ENCODE measurements at regions not wholly inside any gene's neighbourhood (a gene's known extent, or its start where the extent isn't known, plus 50 kb on each side); places are given as distances from the start of the nearest gene placed in this dataset.

GRCh38 chr4:20598626-20599025, 101.6 kb upstream of the PACRGL start:
- Histone ChIP-seq H3K4me3 (no peak overlapping the region), H3K4me1 (no peaks in the 10 kb centered on the region), H3K36me3 (peaks cover 0 to 4% (median 0%) of the 10 kb centered on the region in 4 donors), H3K27me3 (no peaks in the 10 kb centered on the region), H3K27ac (no peak overlapping the region), H3K9me3 (no peaks in the 10 kb centered on the region)
- no peak for ATAC-seq (ENCODE audit: low FRiP score in 2 of 2)
- WGBS, 2 donors = 83 to 86% methylated on average over 4 of the region's 4 CpGs
- DNase-seq = no peak
- TF ChIP-seq, protein P1, sequence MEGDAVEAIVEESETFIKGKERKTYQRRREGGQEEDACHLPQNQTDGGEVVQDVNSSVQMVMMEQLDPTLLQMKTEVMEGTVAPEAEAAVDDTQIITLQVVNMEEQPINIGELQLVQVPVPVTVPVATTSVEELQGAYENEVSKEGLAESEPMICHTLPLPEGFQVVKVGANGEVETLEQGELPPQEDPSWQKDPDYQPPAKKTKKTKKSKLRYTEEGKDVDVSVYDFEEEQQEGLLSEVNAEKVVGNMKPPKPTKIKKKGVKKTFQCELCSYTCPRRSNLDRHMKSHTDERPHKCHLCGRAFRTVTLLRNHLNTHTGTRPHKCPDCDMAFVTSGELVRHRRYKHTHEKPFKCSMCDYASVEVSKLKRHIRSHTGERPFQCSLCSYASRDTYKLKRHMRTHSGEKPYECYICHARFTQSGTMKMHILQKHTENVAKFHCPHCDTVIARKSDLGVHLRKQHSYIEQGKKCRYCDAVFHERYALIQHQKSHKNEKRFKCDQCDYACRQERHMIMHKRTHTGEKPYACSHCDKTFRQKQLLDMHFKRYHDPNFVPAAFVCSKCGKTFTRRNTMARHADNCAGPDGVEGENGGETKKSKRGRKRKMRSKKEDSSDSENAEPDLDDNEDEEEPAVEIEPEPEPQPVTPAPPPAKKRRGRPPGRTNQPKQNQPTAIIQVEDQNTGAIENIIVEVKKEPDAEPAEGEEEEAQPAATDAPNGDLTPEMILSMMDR (IDR thresholded peaks at IDR 0.05) = no peak
- TF ChIP-seq POLR2A (IDR thresholded peaks at IDR 0.05) = no peak
- TF ChIP-seq POLR2AphosphoS5 (IDR thresholded peaks at IDR 0.05) = no peak
- no peak for TF ChIP-seq EP300 (IDR thresholded peaks at IDR 0.05)

DNA sequence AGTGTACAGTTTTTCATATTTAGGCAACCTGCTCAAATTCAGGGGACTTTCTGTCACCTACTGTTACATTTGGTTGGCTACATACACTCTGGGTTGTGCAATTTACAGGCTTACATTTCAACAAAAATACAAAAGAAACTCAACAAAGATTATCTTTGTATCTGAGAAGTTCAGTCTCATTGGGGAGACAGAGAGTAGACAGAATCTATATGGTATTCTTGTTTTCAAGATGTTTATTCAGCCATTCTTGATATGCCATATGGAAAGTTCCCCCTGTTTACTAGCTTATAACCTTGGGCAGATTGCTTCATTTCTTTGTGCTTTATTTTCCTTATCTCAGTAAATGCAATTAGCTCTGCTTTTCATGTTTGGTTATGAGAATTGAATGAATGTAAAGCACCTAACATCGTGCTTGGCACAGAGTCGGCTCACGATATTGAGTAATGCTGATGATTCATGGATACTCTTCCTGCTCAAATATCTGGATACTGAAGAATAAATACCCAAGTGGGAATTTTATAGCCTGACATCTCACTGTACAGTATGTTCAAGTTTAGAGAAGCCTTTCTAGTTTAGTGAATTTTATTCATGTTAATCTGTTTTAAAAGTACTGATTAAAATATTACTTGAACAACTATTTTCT, 96.5 kb upstream of the PACRGL start:
- Histone ChIP-seq H3K9me3 (no peaks in the 10 kb centered on the region), H3K27ac (no peak overlapping the region), H3K4me1 (no peaks in the 10 kb centered on the region), H3K36me3 (no peaks in the 10 kb centered on the region), H3K27me3 (no peaks in the 10 kb centered on the region), H3K4me3 (no peak overlapping the region)
- 54 to 81% methylated on average over 3 of the region's 3 CpGs for WGBS, 2 donors
- ATAC-seq (ENCODE audit: low FRiP score in 2 of 2) (peak in 1 of 2 donors; percentile 35), DNase-seq (no peak)
- TF ChIP-seq, protein P1 (IDR thresholded peaks at IDR 0.05) = no peak
- TF ChIP-seq EP300 (IDR thresholded peaks at IDR 0.05) = no peak
- no peak for TF ChIP-seq POLR2A (IDR thresholded peaks at IDR 0.05)
- TF ChIP-seq POLR2AphosphoS5 (IDR thresholded peaks at IDR 0.05) = no peak

DNA sequence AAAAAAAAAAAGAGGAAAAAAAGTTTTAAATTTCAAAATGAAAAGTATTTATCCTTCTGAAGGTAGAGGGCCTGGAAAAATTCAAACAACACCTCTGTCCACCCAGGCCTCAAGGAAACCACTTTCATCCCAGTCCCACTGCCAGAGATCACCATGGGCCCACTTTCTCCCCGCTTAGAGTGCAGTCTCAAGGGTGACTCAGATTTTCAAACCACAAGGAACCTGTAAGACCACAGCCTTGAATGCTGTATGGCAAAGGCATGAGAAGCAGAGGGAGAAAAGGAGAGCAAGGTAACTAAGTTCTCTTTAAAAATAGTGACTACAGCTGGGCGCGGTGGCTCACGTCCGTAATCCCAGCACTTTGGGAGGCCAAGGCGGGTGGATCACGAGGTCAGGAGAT, 87.9 kb upstream of the PACRGL start:
- Histone ChIP-seq H3K27me3 (no peaks in the 10 kb centered on the region), H3K27ac (no peak overlapping the region), H3K4me3 (no peak overlapping the region), H3K4me1 (peaks cover 0 to 4% (median 0%) of the 10 kb centered on the region in 4 donors), H3K9me3 (no peaks in the 10 kb centered on the region), H3K36me3 (no peaks in the 10 kb centered on the region)
- TF ChIP-seq EP300 (IDR thresholded peaks at IDR 0.05) (no peak), POLR2AphosphoS5 (IDR thresholded peaks at IDR 0.05) (no peak), POLR2A (IDR thresholded peaks at IDR 0.05) (no peak)
- TF ChIP-seq, protein P1 (IDR thresholded peaks at IDR 0.05) = no peak
- no peak for ATAC-seq (ENCODE audit: low FRiP score in 2 of 2)
- DNase-seq = no peak
- WGBS, 2 donors = 80 to 93% methylated on average over 7 of the region's 7 CpGs

DNA sequence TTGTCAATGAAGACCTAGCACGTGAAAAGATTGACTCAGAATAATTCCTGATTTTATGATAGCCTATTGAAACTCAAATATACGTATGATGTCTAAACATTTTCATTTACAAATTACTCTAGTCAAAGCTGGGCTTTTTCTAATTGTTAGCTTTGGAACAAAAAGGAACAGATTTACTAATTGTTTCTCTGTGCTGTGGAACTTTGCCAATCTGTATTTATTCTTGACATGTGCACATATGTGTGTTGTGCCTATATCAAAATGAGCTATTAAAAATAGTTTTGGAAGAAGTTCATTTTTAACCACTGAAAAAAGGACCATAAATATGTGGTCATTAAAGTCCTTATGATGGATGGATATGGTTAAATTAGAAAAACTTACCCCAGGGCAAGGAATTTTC, 85.4 kb upstream of the PACRGL start:
- TF ChIP-seq, protein P1 (IDR thresholded peaks at IDR 0.05) = no peak
- no peak for TF ChIP-seq POLR2AphosphoS5 (IDR thresholded peaks at IDR 0.05)
- TF ChIP-seq POLR2A (IDR thresholded peaks at IDR 0.05) = no peak
- TF ChIP-seq EP300 (IDR thresholded peaks at IDR 0.05) = no peak
- no peaks in the 10 kb centered on the region for H3K36me3 ChIP-seq
- ATAC-seq (ENCODE audit: low FRiP score in 2 of 2) (no peak), DNase-seq (no peak)
- no peak overlapping the region for H3K4me3 ChIP-seq
- H3K27me3 ChIP-seq = no peaks in the 10 kb centered on the region
- peaks cover 0 to 4% (median 0%) of the 10 kb centered on the region in 4 donors for H3K4me1 ChIP-seq
- H3K27ac ChIP-seq = no peak overlapping the region
- WGBS, 2 donors = 88 to 90% methylated on average over 2 of the region's 2 CpGs
- no peaks in the 10 kb centered on the region for H3K9me3 ChIP-seq
